SW480 (cell line): ENCODE measurements at regions not wholly inside any gene's neighbourhood (a gene's known extent, or its start where the extent isn't known, plus 50 kb on each side); places are given as distances from the start of the nearest gene placed in this dataset.

ENCODE experiments used
- DNase-seq: peaks from one replicate; pipeline ENCODE4 v3.0.0-alpha.2; 2016; ENCODE audit warnings: low spot score

DNA sequence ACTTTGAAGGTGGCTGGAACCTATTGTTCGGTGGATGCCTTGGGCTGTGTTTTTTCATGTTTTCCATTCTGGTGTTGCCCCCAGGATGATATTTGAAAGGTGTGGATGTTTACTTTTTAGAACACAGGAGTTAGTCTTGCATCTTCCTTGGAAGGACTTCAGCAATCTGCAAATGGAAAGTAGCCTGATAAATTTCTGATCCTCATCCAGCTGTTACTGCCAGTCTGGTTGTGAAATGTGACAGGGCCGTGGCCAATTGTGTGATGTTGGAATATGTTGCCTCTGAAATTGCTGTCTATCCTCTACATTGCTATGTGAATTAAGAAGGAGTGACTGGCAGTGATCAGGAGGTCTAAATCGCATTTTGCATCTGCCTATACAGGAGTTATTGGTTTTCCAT, 382.5 kb upstream of the C2CD4B start:
- no peak for DNase-seq

DNA sequence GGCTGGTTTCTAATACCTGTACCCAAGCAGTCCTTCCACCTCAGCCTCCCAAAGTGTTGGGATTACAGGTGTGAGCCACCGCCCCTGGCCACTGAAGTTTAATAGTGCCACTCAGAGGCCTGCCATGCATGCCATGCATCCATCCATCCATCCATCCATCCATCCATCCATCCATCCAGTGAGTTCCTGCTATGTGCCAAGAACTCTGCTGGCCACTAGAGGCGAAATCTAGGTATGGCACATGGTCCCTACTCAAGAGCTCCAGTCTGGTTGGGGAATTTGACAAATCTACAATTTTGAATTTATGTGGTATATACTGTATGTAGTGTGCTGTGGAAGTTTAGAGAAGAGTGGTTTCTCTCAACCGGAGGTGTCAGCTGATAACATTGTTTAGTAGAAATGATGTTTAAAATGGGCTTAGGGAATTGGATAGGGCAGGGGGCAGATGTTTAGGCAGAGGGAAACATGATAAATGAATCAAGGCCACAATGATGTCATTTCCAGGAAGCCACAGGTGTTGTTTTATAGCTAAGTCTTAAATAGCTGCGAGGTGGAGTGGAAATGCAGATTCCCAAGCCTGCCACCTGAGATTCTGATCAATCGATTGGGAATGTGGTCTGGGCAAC, 384.4 kb upstream of the C2CD4B start:
- peak; percentile 30 for DNase-seq

DNA sequence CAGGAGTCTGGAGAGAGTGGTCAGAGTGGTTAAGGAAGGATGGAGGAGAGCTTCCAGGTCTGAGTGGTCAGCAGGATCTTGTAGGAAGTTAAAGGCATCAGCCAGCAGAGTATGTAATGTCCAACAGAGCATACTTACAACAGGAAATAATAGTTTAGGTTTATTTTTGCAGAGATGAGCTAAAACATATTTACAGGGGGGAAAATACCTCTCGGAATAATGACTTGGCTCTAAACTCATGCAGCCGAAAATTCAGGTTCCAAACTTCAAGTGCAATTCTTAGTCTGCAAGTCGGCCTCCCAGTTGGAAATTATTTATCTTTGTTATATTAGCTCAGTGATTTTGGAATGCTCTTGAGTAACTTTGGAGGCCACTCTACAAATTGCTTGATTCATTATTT, 385.0 kb upstream of the C2CD4B start:
- DNase-seq: no peak

DNA sequence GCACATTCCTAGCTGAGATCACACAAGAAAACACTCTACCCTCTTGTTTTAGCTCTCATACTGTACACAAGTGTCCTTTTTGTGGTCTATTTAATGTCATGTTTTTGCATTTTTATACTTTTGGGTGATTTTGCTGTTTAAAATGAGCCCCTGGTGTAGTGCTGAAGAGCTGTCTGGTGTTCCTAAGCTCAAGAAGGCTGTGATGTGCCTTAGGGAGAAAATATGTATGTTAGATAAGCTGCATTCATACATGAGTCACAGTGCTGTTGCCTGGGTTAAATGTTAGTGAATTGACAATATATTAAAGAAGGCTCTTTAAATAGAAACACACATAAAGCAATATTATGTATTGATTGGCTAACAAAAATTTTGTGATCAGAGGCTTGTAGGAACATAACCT, 387.4 kb upstream of the C2CD4B start:
- no peak for DNase-seq

DNA sequence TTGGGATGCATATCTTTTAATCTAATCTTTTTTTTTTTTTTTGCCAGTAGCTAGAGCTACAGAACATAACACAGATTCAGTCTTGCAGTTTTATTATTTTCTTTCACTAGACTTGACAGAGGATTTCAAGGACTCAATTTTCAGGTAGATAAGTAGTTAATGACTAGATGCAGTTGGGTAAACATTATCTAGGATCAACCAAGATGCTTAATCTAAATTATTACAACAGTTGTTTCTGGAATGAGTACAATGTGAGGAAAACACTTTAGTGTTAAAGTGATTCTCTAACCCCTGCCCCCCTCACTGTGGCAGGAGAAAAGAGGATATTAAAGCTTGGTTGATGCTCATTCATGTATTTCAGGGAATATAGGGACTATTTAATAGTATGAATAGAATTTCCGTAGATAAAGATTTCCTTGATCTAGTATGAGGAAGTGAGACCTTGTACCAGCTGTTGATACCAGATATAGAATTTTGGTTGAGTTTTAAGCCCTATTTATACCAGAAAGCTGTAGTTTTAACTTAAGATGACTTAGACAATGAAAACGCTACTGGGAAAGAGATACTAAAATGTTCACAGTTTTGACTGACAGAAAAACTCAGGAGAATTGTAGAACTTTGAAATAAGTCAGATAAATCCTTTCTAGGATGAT, 389.0 kb upstream of the C2CD4B start:
- DNase-seq: no peak

DNA sequence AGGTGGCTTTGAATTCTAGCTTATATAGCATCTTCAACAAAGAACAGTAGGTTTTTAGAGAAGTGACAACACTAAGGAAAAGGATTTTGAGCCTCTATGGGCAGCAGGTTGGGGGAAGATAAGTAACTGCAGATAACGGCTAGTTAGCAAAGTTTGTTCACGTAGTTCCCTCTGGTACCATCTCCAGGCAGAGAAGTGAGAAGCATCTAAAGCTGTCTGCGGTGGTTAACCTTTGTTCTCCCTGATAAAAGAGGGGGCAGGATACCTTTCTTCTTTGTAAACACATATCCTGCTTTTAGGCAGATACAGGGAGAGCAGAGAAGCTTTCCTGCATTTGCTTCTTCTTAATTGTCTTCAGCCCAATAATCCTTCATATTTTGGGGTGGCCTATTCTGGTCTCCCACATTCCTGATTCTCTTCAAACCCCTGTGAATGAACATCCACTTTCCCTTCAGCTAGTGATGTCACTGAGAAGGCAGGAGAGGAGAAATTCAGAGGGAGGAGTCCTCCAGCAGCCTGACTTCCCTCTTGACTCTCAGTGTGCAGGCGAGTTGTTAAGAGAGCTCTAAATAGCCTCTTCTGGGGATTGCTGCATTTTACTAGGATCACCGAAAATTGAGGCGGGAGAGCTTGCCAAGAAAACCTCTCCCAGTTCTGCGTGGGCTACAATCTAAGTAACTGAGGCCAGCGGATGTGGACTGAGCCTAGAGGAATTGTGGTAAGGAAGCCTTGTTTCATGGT, 393.7 kb upstream of the C2CD4B start:
- no peak for DNase-seq

DNA sequence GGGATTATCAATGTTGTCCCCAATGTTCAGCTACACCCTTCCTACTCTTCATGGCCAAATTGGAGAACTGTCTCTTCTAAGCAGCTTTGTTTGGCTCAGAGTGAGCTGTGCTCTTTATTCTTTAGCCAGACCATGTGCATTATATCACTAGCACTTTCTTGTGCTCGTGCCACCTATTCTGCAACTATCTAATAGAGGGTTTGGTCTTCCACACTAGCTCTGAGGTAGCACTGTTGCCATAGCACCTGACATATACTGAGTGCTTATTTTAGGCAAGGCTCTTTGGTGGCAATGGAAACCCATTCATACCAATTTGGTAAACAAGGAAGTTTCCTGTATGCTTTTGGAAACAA, 394.3 kb upstream of the C2CD4B start:
- DNase-seq: no peak

DNA sequence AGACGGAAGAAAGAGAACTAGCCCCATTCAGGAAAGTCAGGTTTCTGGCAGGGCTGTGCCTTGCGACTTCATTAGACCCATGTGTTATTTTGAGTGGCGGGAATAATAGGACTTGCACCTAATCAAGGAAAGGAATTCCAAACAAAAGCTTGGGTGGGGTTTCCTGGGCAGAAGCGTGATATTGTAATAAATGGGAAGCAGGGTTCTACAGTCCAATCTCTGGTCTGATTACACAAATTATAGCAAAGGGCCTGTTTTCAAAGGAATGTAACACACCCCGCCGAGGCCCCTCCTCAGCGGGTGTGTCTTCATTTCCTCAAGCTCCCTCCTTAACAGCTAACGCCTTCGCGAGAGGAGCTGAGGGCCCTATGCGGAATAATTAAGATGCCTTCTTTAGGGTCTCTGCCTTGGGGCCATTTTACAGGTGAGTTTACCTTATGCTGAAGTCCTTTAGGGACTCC, 396.0 kb upstream of the C2CD4B start:
- no peak for DNase-seq

DNA sequence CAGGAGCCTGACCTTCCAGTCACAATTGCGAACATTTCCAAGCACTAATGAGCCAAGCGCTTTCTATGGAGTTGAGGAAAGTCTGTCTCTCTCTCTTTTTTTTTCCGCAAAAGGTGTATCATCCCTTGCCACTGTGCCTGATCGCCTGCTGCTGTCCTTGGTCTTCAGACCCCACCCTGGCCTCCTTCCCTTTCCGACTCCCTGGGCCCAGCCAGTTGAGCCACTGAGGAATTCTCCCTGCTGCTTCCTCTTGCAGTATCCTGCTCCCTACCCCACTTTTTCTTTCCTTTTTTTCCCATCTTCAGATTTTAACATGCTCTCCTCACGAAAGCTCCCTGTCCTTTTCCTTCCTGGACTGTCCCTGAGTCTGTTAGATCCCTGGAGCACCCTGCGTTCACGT, 396.5 kb upstream of the C2CD4B start:
- DNase-seq: no peak

DNA sequence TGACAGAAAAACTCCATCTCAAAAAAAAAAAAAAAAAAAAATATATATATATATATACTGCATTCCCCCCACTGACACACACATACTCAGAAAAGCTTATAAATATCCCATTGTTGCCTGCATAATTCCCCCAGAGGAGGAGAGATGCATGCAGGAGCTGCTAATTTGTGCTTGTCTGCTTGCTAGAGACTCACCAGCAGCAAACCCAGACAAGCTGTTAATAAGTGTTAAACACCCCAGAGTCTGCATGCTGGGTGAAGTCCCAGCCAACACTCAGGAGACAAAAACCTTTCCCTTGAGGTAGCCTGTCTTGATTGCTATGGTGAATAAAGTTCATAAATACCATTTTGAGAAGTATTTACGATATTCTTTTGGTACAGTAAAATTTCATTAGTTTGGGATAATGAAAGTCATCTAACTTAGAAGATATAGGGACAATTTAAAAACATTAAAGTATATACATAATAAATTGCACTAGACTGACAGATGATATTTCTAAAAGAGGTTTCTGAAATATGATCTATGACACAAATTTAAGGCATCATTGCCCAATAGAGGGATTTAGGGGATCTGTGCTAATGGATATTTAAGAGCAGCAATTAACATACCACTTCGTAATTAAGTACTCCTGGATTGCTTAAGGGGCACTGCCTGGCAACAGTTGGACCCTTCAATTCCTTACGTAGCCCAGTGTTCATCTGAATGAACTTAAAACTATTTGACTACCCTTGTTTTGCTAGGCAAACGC, 400.0 kb upstream of the C2CD4B start:
- DNase-seq: no peak

DNA sequence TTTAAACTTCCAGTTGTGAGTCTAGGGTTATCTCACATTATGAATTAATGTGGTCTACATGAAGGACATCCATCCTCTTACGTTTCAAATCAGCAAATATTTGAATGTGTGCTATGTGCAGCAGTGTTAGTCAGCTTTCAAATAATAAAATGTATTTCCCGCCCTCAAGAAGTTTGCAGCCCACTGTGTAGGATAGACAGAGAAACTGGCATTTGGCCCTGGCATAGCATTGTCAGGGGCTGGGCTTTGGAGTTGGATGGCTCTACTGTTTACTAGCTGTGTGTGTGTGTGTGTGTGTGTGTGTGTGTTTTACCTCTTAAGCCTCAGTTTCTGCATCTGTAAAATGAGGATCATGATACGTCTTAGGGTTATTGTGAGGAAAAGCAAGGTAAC, 400.5 kb upstream of the C2CD4B start:
- DNase-seq: no peak

DNA sequence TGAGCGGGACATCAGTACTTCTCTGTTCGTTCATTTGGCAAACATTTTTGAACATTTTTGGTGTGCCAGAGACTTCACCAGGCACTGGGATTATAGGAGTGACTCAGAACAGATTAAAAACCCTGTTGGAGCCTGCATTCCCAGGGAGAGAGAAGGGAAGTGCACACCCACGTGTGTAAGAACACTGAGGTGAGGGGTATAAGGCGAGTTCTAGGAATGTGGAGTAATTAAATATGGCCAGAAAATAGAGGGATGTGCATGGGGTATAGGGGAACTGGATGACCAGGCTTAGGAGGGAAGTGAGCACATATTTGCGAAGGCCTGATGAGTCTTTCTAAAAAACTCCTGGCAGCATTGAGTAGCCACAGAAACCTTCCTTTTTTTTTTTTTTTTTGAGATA, 401.2 kb upstream of the C2CD4B start:
- no peak for DNase-seq

DNA sequence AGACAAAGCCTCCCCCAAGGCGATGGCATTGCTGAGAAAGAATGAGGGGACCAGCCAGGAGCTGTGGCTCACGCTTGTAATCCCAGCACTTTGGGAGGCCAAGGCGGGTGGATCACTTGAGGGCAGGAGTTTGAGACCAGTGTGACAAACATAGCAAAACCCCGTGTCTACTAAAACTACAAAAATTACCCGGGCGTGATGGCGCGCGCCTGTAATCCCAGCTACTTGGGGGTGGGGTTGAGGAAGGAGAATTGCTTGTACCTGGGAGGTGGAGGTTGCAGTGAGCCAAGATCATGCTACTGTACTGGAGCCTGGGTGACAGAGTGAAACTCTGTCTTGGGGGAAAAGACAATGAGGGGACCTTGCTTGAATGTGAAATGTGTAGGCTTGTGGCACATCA, 402.4 kb upstream of the C2CD4B start:
- DNase-seq: no peak

DNA sequence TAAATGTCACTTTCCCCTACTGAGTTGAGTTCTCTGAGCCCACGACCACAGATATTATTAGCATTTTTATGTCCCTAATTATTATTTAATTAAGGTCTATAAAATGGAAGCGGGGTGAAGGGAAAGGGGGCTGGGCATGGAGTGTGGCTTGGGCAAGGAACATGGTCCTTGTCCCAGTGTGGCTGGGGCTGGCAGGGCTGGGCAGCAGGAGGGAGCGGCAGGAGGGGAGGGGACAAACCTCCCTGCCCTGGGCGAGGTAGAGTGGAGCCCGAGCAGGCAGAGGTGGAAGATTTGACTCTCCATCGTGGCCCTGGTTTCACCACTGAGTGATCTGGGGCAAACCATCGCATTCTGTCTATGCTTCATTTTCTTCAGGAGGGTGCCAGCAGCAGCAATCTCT, 402.9 kb upstream of the C2CD4B start:
- DNase-seq: no peak

DNA sequence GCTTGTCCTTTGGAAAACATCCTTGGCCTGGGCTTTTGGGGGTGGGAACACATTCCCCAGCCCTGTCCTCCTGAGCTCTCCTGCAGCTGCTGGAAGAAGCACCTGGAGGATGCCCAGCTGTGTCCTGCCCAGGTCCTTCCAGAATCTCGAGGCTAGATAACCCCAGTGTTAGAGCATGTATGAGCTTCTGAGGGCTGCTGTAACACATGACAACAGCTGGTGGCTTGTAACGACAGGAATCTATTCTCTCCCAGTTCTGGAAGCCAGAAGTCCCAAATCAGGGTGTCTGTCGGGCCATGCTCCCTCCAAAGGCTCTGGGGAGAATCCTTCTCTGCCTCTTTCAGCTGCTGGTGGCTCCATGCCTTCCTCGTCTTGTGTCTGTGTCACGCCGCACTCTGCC, 403.6 kb upstream of the C2CD4B start:
- no peak for DNase-seq

DNA sequence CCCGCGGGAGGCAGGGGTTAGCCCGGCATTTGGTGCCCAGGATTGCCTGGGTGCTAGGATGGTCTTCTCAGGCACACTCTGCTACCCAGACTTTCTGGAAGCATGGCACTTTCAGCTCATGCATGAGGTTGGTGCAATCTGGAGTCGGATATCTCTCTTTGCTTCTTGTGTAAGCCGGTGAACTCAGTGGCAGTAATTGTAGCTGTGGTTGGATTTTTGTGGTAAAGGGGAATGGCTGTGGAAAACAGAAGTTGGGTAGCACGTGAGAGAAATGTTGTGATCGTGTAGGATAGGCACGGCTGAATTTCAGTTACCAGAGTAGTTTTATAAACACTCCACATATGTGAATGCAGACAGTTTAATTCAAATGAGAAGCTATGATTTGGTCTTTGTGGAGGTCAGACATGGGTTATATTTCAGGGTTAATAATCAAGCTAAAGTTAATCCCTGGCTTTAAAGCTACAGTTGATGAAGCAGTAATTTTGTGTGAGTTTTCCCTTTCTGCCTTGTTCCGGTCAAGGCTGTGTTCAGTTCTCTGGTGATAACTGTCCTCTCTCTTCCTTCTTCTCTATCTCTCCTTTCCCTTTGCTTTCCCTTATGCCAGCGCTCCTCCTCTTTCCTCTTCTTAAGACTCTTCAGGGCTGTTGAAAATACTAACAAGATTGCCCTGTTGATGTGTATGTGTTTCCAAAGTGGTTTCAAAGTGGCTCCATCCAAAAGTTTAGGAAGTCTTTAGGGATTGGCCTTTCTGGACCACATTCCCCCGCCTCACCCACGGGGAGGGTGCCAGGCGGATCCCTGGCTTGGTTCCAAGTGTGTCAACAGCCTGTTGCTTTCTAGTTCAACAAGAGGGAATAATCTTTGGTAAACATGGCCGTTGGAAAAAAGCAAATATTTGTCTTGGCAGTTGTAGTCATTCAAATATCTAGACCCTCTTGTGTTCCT, 404.6 kb upstream of the C2CD4B start:
- peak; percentile 52 for DNase-seq

DNA sequence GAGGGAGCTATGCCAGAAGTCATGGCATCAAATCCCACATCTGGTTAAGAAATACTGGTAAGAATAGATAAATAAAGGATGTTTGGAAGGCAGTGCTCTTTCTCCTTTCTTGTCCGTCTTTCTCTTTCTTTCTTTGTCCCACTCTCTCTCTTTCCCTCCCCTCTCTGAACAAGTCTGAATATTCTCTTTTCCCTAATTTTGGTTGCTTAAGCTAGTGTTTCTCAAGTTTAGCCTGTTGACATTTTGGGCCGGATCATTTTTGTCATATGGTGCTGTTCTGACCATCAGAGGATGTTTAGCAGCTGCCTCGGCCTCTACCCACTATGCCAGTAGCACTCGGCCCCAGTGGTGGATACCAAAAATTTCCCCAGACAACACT, 405.3 kb upstream of the C2CD4B start:
- DNase-seq: no peak

DNA sequence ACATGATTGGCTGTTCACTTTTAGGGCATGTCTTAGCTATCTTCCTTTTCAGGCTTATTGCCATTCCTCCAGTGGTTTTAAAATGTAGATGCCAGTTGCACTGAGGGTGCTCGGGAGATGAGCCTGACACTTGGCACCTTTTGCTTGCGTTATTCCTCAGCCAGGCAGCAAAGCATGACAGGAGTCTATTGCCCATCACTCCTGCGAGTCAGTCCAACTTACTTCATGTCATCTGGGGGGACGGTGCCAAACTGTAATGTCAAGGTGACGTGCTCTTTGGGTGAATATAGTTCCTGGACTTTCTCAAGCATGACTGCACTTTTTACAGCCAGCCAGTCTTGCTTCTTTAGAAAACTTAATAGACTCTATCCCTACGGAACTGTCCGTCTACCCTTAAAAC, 406.0 kb upstream of the C2CD4B start:
- DNase-seq: no peak

DNA sequence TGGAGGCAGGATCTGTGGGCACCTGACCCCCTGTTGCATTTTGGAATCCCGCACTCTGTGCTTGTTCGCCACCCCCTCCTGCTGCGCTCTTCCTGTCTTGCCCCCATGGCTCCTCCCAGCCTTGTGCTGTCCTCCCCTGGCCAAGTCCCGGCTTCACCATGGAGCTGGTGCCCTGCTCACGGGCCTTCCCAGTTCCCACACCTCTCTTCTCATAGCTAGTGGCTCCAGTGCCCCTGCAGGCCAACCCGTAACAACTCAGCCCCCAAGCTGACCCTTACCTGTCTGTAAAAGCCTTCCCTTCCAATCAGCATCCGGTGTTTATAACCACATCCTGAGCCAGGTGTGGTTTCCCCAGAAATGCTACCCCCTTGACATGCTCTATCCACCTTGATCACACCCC, 407.7 kb upstream of the C2CD4B start:
- DNase-seq: no peak

DNA sequence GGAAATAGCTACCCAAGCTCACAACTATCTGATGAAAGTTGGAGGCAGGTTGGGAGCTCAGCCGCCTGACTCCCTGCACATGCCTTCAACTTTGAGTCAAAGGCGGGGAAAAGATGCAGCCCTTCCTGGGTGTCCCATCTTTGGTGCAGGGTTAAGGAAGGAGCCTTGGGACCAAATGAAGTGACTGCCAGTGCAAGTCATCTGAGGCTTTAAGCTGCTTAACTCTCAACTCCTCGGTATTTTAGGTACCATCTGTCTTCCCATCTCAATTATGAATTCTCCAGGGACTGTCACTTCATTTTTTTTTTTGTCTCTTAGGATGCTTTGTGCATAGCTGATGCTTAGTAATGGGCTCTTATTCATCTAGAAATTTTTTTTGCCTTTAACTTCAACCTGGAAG, 408.8 kb upstream of the C2CD4B start:
- no peak for DNase-seq

DNA sequence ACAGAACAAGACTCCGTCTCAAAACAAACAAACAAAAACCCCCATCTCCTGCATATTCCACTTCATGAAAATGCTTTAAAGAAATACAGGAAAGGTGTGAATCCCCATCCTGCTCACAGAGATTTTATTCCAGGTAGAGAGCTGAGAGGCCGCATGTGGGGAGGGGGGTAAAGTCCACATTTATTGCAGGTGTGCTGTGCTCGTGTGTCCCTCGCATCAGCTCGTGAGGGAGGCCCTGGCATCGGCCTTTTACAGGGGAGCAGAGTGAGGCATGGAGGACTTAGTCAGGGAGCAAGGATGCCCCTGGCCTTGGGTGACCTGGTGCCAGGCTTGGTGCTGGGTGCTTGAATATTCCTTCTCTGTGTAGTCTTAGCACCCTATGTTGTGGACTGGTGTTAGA, 413.5 kb upstream of the C2CD4B start:
- DNase-seq: no peak

DNA sequence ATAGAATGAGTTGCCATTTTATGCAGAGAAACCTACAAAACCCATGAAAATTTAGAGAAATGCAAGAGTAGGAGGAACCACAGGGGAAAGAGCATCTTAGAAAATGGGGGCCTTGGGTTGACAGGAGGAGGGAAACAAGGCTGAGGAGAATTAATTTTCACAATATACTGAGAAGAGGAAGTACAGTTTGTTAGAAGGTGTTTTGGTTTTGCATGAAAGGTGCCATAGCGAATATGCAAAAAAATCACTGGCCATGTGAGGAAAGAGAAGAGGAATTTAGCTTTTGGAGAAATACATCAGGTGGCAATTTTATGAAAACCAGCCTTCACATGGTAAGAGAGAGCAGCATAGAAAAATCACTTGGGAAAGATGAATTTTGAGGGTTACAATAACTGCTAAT, 413.9 kb upstream of the C2CD4B start:
- DNase-seq: no peak
